Subcutaneous abdominal adipose tissue (tissue), 5 donors: ENCODE measurements at regions not wholly inside any gene's neighbourhood (a gene's known extent, or its start where the extent isn't known, plus 50 kb on each side); places are given as distances from the start of the nearest gene placed in this dataset.

Experiments used
- H3K27ac ChIP-seq: one replicate; pipeline ENCODE4 v1.7.0; 2013; ENCODE audit warnings: low read depth, mild to moderate bottlenecking, inconsistent platforms, low read length, moderate library complexity
- H3K27me3 ChIP-seq, 5 donors: one replicate each; pipeline ENCODE4 v1.7.0; 2013; ENCODE audit warnings: low read length in 5 of 5, inconsistent platforms in 1 of 5; ENCODE audit not compliant: control insufficient read depth in 5 of 5, insufficient read depth in 4 of 5
- H3K36me3 ChIP-seq, 5 donors: one replicate each; pipeline ENCODE4 v1.7.0; 2013; ENCODE audit warnings: low read length in 5 of 5; ENCODE audit not compliant: control insufficient read depth in 5 of 5, insufficient read depth in 5 of 5
- H3K4me1 ChIP-seq, 5 donors: one replicate each; pipeline ENCODE4 v1.7.0; 2013; ENCODE audit warnings: low read length in 5 of 5, mild to moderate bottlenecking in 3 of 5, moderate library complexity in 1 of 5; ENCODE audit not compliant: control insufficient read depth in 5 of 5, insufficient read depth in 5 of 5
- H3K4me3 ChIP-seq, 5 donors: one replicate each; pipeline ENCODE4 v1.7.0; 2013; ENCODE audit warnings: low read length in 5 of 5, low read depth in 1 of 5
- H3K9ac ChIP-seq, 5 donors: one replicate each; pipeline ENCODE4 v1.7.0; 2013; ENCODE audit warnings: low read length in 5 of 5, mild to moderate bottlenecking in 4 of 5, moderate library complexity in 3 of 5
- H3K9me3 ChIP-seq, 5 donors: one replicate each; pipeline ENCODE4 v1.7.0; 2013; ENCODE audit warnings: low read length in 5 of 5; ENCODE audit not compliant: control insufficient read depth in 5 of 5
- donor health status: healthy.
- donor health status: healthy.
- donor health status: healthy.
- donor health status: healthy.
- donor health status: healthy.

GRCh38 chr1:207241164-207241934 is 80.1 kb upstream of the CD55 start:
- H3K27ac ChIP-seq: no peak overlapping the region

GRCh38 chr1:207243442-207244408 is 77.8 kb upstream of the CD55 start:
- H3K27me3 ChIP-seq: no peaks in the 10 kb centered on the region
- no peaks in the 10 kb centered on the region for H3K36me3 ChIP-seq
- no peaks in the 10 kb centered on the region for H3K4me1 ChIP-seq
- no peak overlapping the region for H3K4me3 ChIP-seq
- no peak overlapping the region for H3K9ac ChIP-seq
- H3K27ac ChIP-seq: no peak overlapping the region
- H3K9me3 ChIP-seq: no peaks in the 10 kb centered on the region

More at GRCh38 chr1:207241164-207241934, 80.1 kb upstream of the CD55 start:
- H3K36me3 ChIP-seq: no peaks in the 10 kb centered on the region
- H3K9ac ChIP-seq: no peak overlapping the region
- H3K4me3 ChIP-seq: no peak overlapping the region
- H3K9me3 ChIP-seq: no peaks in the 10 kb centered on the region
- no peaks in the 10 kb centered on the region for H3K4me1 ChIP-seq
- no peaks in the 10 kb centered on the region for H3K27me3 ChIP-seq

GRCh38 chr1:207244409-207244801 is 77.1 kb upstream of the CD55 start:
- peaks cover 0 to 4% (median 0%) of the 10 kb centered on the region in 5 donors for H3K4me1 ChIP-seq

GRCh38 chr1:207245124-207245523 is 76.4 kb upstream of the CD55 start:
- Histone ChIP-seq H3K27me3 (no peaks in the 10 kb centered on the region), H3K4me3 (no peak overlapping the region), H3K9ac (no peak overlapping the region), H3K4me1 (peaks cover 0 to 4% (median 0%) of the 10 kb centered on the region in 5 donors), H3K27ac (no peak overlapping the region), H3K36me3 (no peaks in the 10 kb centered on the region), H3K9me3 (no peaks in the 10 kb centered on the region)

More at GRCh38 chr1:207244409-207244801, 77.1 kb upstream of the CD55 start:
- Histone ChIP-seq H3K27me3 (no peaks in the 10 kb centered on the region), H3K9ac (no peak overlapping the region), H3K9me3 (no peaks in the 10 kb centered on the region), H3K4me3 (no peak overlapping the region), H3K36me3 (no peaks in the 10 kb centered on the region), H3K27ac (no peak overlapping the region)

- H3K27ac ChIP-seq: no peak overlapping the region
- H3K36me3 ChIP-seq: no peaks in the 10 kb centered on the region
- H3K4me3 ChIP-seq: no peak overlapping the region
- H3K9ac ChIP-seq: no peak overlapping the region
- H3K9me3 ChIP-seq: no peaks in the 10 kb centered on the region
- peaks cover 0 to 4% (median 0%) of the 10 kb centered on the region in 5 donors for H3K4me1 ChIP-seq
- no peaks in the 10 kb centered on the region for H3K27me3 ChIP-seq
Observed at GRCh38 chr1:207248544-207249198, 72.8 kb upstream of the CD55 start.

- no peak overlapping the region for H3K27ac ChIP-seq
- peaks cover 0 to 4% (median 0%) of the 10 kb centered on the region in 5 donors for H3K4me1 ChIP-seq
- H3K36me3 ChIP-seq: no peaks in the 10 kb centered on the region
- no peak overlapping the region for H3K9ac ChIP-seq
- no peaks in the 10 kb centered on the region for H3K27me3 ChIP-seq
- no peak overlapping the region for H3K4me3 ChIP-seq
- peaks cover 0 to 5% (median 0%) of the 10 kb centered on the region in 5 donors for H3K9me3 ChIP-seq
Observed at GRCh38 chr1:207250431-207250830, 71.0 kb upstream of the CD55 start.

GRCh38 chr1:207251066-207251465 is 70.4 kb upstream of the CD55 start:
- Histone ChIP-seq H3K9me3 (peaks cover 0 to 7% (median 0%) of the 10 kb centered on the region in 5 donors), H3K4me3 (no peak overlapping the region), H3K9ac (no peak overlapping the region), H3K27me3 (no peaks in the 10 kb centered on the region), H3K27ac (no peak overlapping the region), H3K36me3 (no peaks in the 10 kb centered on the region), H3K4me1 (peaks cover 0 to 4% (median 0%) of the 10 kb centered on the region in 5 donors)

GRCh38 chr1:207256869-207257268 is 64.6 kb upstream of the CD55 start:
- H3K27me3 ChIP-seq: no peaks in the 10 kb centered on the region
- no peak overlapping the region for H3K27ac ChIP-seq
- no peak overlapping the region for H3K9ac ChIP-seq
- H3K36me3 ChIP-seq: no peaks in the 10 kb centered on the region
- no peak overlapping the region for H3K4me3 ChIP-seq
- peaks cover 0 to 10% (median 5%) of the 10 kb centered on the region in 5 donors for H3K9me3 ChIP-seq
- H3K4me1 ChIP-seq: no peaks in the 10 kb centered on the region

- Histone ChIP-seq H3K27ac (no peak overlapping the region), H3K9me3 (peaks cover 0 to 10% (median 5%) of the 10 kb centered on the region in 5 donors), H3K4me3 (no peak overlapping the region), H3K4me1 (no peaks in the 10 kb centered on the region), H3K9ac (no peak overlapping the region), H3K27me3 (no peaks in the 10 kb centered on the region), H3K36me3 (no peaks in the 10 kb centered on the region)
Observed at GRCh38 chr1:207259391-207259790, 62.1 kb upstream of the CD55 start.
